Neural cell (in vitro differentiated cells): ENCODE measurements at regions not wholly inside any gene's neighbourhood (a gene's known extent, or its start where the extent isn't known, plus 50 kb on each side); places are given as distances from the start of the nearest gene placed in this dataset.

Source experiments
- H2AFZ ChIP-seq: fragments of 200-600, 300-800 bp; sonication (generic), shearing (Covaris generic); 2 replicates; pipeline ENCODE4 v1.6.0; 2014; ENCODE audit warnings: low read depth, mild to moderate bottlenecking, antibody characterized with exemption, low read length, moderate library complexity
- H3F3A ChIP-seq: fragments of 200-600 bp; shearing (Covaris generic); 2 replicates; pipeline ENCODE4 v1.6.1; 2016; ENCODE audit warnings: mild to moderate bottlenecking, moderate library complexity, mixed read lengths, antibody characterized with exemption, low read length; ENCODE audit not compliant: insufficient read depth, poor library complexity, severe bottlenecking
- H3K27ac ChIP-seq: fragments of 200-600, 300-800 bp; sonication (generic), shearing (Covaris generic); 2 replicates; pipeline ENCODE4 v1.5.1; 2014; ENCODE audit warnings: mild to moderate bottlenecking, low read length, moderate library complexity
- H3K27me3 ChIP-seq: fragments of 300-800, 200-600 bp; sonication (generic), shearing (Covaris generic); 2 replicates; pipeline ENCODE4 v1.6.0; 2014; ENCODE audit warnings: mild to moderate bottlenecking, low read depth, low read length, moderate library complexity; ENCODE audit not compliant: insufficient read depth
- H3K36me3 ChIP-seq: fragments of 300-800, 200-600 bp; sonication (generic), shearing (Covaris generic); 2 replicates; pipeline ENCODE4 v1.5.1; 2014; ENCODE audit warnings: mild to moderate bottlenecking, antibody characterized with exemption, low read length, moderate library complexity; ENCODE audit not compliant: insufficient read depth
- H3K4me2 ChIP-seq: fragments of 300-800, 200-600 bp; sonication (generic), shearing (Covaris generic); 2 replicates; pipeline ENCODE4 v1.6.0; 2014; ENCODE audit warnings: mild to moderate bottlenecking, low read length
- H3K4me3 ChIP-seq: fragments of 300-800, 200-600 bp; sonication (generic), shearing (Covaris generic); 2 replicates; pipeline ENCODE4 v1.5.1; 2014; ENCODE audit warnings: mild to moderate bottlenecking, low read length, moderate library complexity
- H3K79me2 ChIP-seq: fragments of 200-600 bp; shearing (Covaris generic); replicated peaks from 2 replicates; pipeline ENCODE4 v1.6.0; 2014; ENCODE audit warnings: mild to moderate bottlenecking, low read length, moderate library complexity; ENCODE audit not compliant: insufficient read depth
- H3K9ac ChIP-seq: fragments of 300-800, 200-600 bp; sonication (generic), shearing (Covaris generic); 2 replicates; pipeline ENCODE4 v1.6.1; 2016; ENCODE audit warnings: mild to moderate bottlenecking, low read length, mixed read lengths
- H3K9me2 ChIP-seq: fragments of 200-600 bp; shearing (Covaris generic); 2 replicates; pipeline ENCODE4 v1.6.1; 2016; ENCODE audit warnings: mild to moderate bottlenecking, low read length, mixed read lengths; ENCODE audit not compliant: insufficient read depth
- H3K9me3 ChIP-seq: fragments of 200-600, 300-800 bp; sonication (generic), shearing (Covaris generic); 2 replicates; pipeline ENCODE4 v1.6.1; 2016; ENCODE audit warnings: mild to moderate bottlenecking, mixed run types, low read length, moderate library complexity, mixed read lengths
- H4K20me1 ChIP-seq: fragments of 200-600 bp; shearing (Covaris generic); 2 replicates; pipeline ENCODE4 v1.6.1; 2016; ENCODE audit warnings: mild to moderate bottlenecking, mixed run types; ENCODE audit not compliant: insufficient read depth
- EP300 ChIP-seq: fragments of 450-650 bp; conservative IDR thresholded peaks from 2 replicates; pipeline ENCODE4 v1.6.1; 2014; ENCODE audit warnings: antibody characterized with exemption, mild to moderate bottlenecking, moderate library complexity; ENCODE audit not compliant: poor library complexity, severe bottlenecking
- EZH2 ChIP-seq: fragments of 200-600, 300-800 bp; shearing (Covaris generic), sonication (generic); IDR thresholded peaks from 2 replicates; pipeline ENCODE4 v1.6.1; 2014; ENCODE audit warnings: antibody characterized with exemption, low read length, borderline replicate concordance, mild to moderate bottlenecking; ENCODE audit not compliant: insufficient read depth, poor library complexity, severe bottlenecking
- MXI1 ChIP-seq: fragments of 450-650 bp; conservative IDR thresholded peaks from 2 replicates; pipeline ENCODE4 v1.6.1; 2014; ENCODE audit warnings: antibody characterized with exemption, mild to moderate bottlenecking; ENCODE audit not compliant: poor library complexity, severe bottlenecking
- POLR2AphosphoS5 ChIP-seq: IDR thresholded peaks from 2 replicates; pipeline ENCODE4 v1.6.1; 2012
- RAD21 ChIP-seq: fragments of 450-650 bp; conservative IDR thresholded peaks from 2 replicates; pipeline ENCODE4 v1.6.1; 2014; ENCODE audit warnings: antibody characterized with exemption, mild to moderate bottlenecking, moderate library complexity
- SMC3 ChIP-seq: fragments of 450-650 bp; conservative IDR thresholded peaks from 2 replicates; pipeline ENCODE4 v1.6.1; 2014; ENCODE audit warnings: antibody characterized with exemption, mild to moderate bottlenecking, moderate library complexity; ENCODE audit not compliant: poor library complexity
- TAF1 ChIP-seq: IDR thresholded peaks from 2 replicates; pipeline ENCODE4 v1.6.1; 2012; ENCODE audit warnings: low read depth
- TF ChIP-seq, protein P1 (sequence below): IDR thresholded peaks from 2 replicates; pipeline ENCODE4 v1.6.1; 2012; ENCODE audit warnings: borderline replicate concordance

- no peaks in the 10 kb centered on the region for H3K79me2 ChIP-seq
- H2AFZ ChIP-seq: no peak overlapping the region
- H3K36me3 ChIP-seq: no peaks in the 10 kb centered on the region
- H3K9me3 ChIP-seq: no peaks in the 10 kb centered on the region
- TF ChIP-seq, protein P1, sequence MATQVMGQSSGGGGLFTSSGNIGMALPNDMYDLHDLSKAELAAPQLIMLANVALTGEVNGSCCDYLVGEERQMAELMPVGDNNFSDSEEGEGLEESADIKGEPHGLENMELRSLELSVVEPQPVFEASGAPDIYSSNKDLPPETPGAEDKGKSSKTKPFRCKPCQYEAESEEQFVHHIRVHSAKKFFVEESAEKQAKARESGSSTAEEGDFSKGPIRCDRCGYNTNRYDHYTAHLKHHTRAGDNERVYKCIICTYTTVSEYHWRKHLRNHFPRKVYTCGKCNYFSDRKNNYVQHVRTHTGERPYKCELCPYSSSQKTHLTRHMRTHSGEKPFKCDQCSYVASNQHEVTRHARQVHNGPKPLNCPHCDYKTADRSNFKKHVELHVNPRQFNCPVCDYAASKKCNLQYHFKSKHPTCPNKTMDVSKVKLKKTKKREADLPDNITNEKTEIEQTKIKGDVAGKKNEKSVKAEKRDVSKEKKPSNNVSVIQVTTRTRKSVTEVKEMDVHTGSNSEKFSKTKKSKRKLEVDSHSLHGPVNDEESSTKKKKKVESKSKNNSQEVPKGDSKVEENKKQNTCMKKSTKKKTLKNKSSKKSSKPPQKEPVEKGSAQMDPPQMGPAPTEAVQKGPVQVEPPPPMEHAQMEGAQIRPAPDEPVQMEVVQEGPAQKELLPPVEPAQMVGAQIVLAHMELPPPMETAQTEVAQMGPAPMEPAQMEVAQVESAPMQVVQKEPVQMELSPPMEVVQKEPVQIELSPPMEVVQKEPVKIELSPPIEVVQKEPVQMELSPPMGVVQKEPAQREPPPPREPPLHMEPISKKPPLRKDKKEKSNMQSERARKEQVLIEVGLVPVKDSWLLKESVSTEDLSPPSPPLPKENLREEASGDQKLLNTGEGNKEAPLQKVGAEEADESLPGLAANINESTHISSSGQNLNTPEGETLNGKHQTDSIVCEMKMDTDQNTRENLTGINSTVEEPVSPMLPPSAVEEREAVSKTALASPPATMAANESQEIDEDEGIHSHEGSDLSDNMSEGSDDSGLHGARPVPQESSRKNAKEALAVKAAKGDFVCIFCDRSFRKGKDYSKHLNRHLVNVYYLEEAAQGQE: no peak
- no peak for TF ChIP-seq EP300
- H3K9ac ChIP-seq: no peak overlapping the region
- no peaks in the 10 kb centered on the region for H4K20me1 ChIP-seq
- no peaks in the 10 kb centered on the region for H3K9me2 ChIP-seq
- H3K4me2 ChIP-seq: no peak overlapping the region
- H3K27me3 ChIP-seq: no peaks in the 10 kb centered on the region
- H3K4me3 ChIP-seq: no peak overlapping the region
- H3K27ac ChIP-seq: no peak overlapping the region
- H3F3A ChIP-seq: no peaks in the 10 kb centered on the region
Measured at GRCh38 chr4:187780070-187780469, 215.5 kb upstream of the ZFP42 start.

DNA sequence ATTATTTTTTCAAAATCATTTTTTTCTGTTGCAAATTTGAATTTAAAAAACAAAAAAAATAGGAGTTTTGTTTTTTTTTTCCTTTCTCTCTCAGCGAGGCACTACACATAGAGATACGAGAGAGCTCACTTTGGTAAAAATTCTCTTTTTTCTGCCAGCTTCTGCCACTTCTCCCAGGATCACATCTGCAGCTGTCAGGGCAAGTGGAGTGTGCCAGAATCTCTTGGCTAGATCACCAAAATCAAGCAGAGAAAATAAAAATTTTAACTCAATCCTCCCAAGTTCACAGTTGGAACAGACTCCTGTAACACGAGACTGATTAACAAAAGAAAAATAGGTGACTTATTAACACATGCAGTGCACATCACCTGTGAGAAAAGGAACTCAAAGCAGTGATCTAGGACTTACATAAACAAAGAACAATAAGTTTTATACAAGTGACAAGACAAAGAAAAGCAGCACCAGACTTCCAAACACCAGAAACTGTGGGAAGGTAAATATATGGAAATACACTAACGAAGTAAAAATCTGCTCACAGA is 213.2 kb upstream of the ZFP42 start:
- Histone ChIP-seq H3K4me3 (no peak overlapping the region), H3K9ac (no peak overlapping the region), H4K20me1 (no peaks in the 10 kb centered on the region), H2AFZ (no peak overlapping the region), H3K27me3 (no peaks in the 10 kb centered on the region), H3K27ac (no peak overlapping the region), H3F3A (no peaks in the 10 kb centered on the region), H3K79me2 (no peaks in the 10 kb centered on the region), H3K9me3 (no peaks in the 10 kb centered on the region), H3K36me3 (no peaks in the 10 kb centered on the region), H3K4me2 (no peak overlapping the region), H3K9me2 (no peaks in the 10 kb centered on the region)
- TF ChIP-seq POLR2AphosphoS5: no peak
- TF ChIP-seq EP300: no peak
- TF ChIP-seq RAD21: no peak
- no peak for TF ChIP-seq SMC3
- TF ChIP-seq MXI1: no peak
- no peak for TF ChIP-seq TAF1
- TF ChIP-seq, protein P1: no peak
- TF ChIP-seq EZH2: no peak
